Mucosa of stomach (tissue), 1 donor: ENCODE measurements at regions not wholly inside any gene's neighbourhood (a gene's known extent, or its start where the extent isn't known, plus 50 kb on each side); places are given as distances from the start of the nearest gene placed in this dataset.

Experiments used
- H3K27me3 ChIP-seq: one replicate; pipeline ENCODE4 v1.7.0; 2013; ENCODE audit warnings: mild to moderate bottlenecking, low read length; ENCODE audit not compliant: control insufficient read depth, insufficient read depth
- H3K36me3 ChIP-seq: one replicate; pipeline ENCODE4 v1.7.0; 2013; ENCODE audit warnings: low read length; ENCODE audit not compliant: control insufficient read depth, insufficient read depth
- H3K4me1 ChIP-seq: one replicate; pipeline ENCODE4 v1.7.0; 2013; ENCODE audit warnings: mild to moderate bottlenecking, low read length; ENCODE audit not compliant: control insufficient read depth, insufficient read depth
- H3K4me3 ChIP-seq: one replicate; pipeline ENCODE4 v1.7.0; 2013; ENCODE audit warnings: low read length
- H3K9ac ChIP-seq: one replicate; pipeline ENCODE4 v1.7.0; 2013; ENCODE audit warnings: mild to moderate bottlenecking, low read length, moderate library complexity
- H3K9me3 ChIP-seq: one replicate; pipeline ENCODE4 v1.7.0; 2013; ENCODE audit warnings: mild to moderate bottlenecking, low read length, moderate library complexity; ENCODE audit not compliant: control insufficient read depth
- donor health status: Pancreatic carcinoma.

GRCh38 chr13:108033800-108034707, 181.3 kb downstream of the LIG4 start:
- H3K9ac ChIP-seq = no peak overlapping the region
- peaks cover 17% of the 10 kb centered on the region for H3K4me1 ChIP-seq
- no peaks in the 10 kb centered on the region for H3K36me3 ChIP-seq
- H3K9me3 ChIP-seq = no peaks in the 10 kb centered on the region
- no peak overlapping the region for H3K4me3 ChIP-seq
- no peaks in the 10 kb centered on the region for H3K27me3 ChIP-seq

GRCh38 chr13:108031865-108032264, 183.5 kb downstream of the LIG4 start:
- H3K4me3 ChIP-seq = no peak overlapping the region
- H3K9me3 ChIP-seq = no peaks in the 10 kb centered on the region
- H3K36me3 ChIP-seq = no peaks in the 10 kb centered on the region
- no peaks in the 10 kb centered on the region for H3K27me3 ChIP-seq
- peaks cover 17% of the 10 kb centered on the region for H3K4me1 ChIP-seq
- no peak overlapping the region for H3K9ac ChIP-seq

GRCh38 chr13:108030769-108031168, 184.6 kb downstream of the LIG4 start:
- Histone ChIP-seq H3K36me3 (no peaks in the 10 kb centered on the region), H3K9ac (no peak overlapping the region)

GRCh38 chr13:108026680-108027410, 188.5 kb downstream of the LIG4 start:
- no peak overlapping the region for H3K9ac ChIP-seq
- H3K36me3 ChIP-seq = no peaks in the 10 kb centered on the region
- no peaks in the 10 kb centered on the region for H3K27me3 ChIP-seq
- H3K9me3 ChIP-seq = no peaks in the 10 kb centered on the region
- no peak overlapping the region for H3K4me3 ChIP-seq
- no peaks in the 10 kb centered on the region for H3K4me1 ChIP-seq

More at GRCh38 chr13:108030769-108031168, 184.6 kb downstream of the LIG4 start:
- Histone ChIP-seq H3K4me1 (peaks cover 17% of the 10 kb centered on the region), H3K9me3 (no peaks in the 10 kb centered on the region), H3K27me3 (no peaks in the 10 kb centered on the region), H3K4me3 (no peak overlapping the region)

- no peaks in the 10 kb centered on the region for H3K36me3 ChIP-seq
- H3K4me1 ChIP-seq = no peaks in the 10 kb centered on the region
- no peak overlapping the region for H3K9ac ChIP-seq
- no peaks in the 10 kb centered on the region for H3K27me3 ChIP-seq
- H3K4me3 ChIP-seq = no peak overlapping the region
- H3K9me3 ChIP-seq = no peaks in the 10 kb centered on the region
Measured at GRCh38 chr13:108020027-108020426, 195.3 kb downstream of the LIG4 start.

GRCh38 chr13:108018371-108018870, 196.9 kb downstream of the LIG4 start:
- H3K36me3 ChIP-seq = no peaks in the 10 kb centered on the region
- no peak overlapping the region for H3K4me3 ChIP-seq
- H3K27me3 ChIP-seq = no peaks in the 10 kb centered on the region
- no peaks in the 10 kb centered on the region for H3K9me3 ChIP-seq
- H3K4me1 ChIP-seq = no peaks in the 10 kb centered on the region
- no peak overlapping the region for H3K9ac ChIP-seq

- no peaks in the 10 kb centered on the region for H3K9me3 ChIP-seq
- H3K9ac ChIP-seq = no peak overlapping the region
- no peaks in the 10 kb centered on the region for H3K4me1 ChIP-seq
- no peaks in the 10 kb centered on the region for H3K27me3 ChIP-seq
- H3K4me3 ChIP-seq = no peak overlapping the region
- H3K36me3 ChIP-seq = no peaks in the 10 kb centered on the region
Measured at GRCh38 chr13:108006619-108007018, 208.7 kb downstream of the LIG4 start.

- H3K9ac ChIP-seq = no peak overlapping the region
- no peak overlapping the region for H3K4me3 ChIP-seq
- H3K36me3 ChIP-seq = no peaks in the 10 kb centered on the region
- no peaks in the 10 kb centered on the region for H3K4me1 ChIP-seq
- H3K27me3 ChIP-seq = no peaks in the 10 kb centered on the region
- no peaks in the 10 kb centered on the region for H3K9me3 ChIP-seq
Measured at GRCh38 chr13:108005231-108005630, 210.1 kb downstream of the LIG4 start.

GRCh38 chr13:108003626-108004025, 211.7 kb downstream of the LIG4 start:
- Histone ChIP-seq H3K4me1 (no peaks in the 10 kb centered on the region), H3K9me3 (no peaks in the 10 kb centered on the region), H3K36me3 (no peaks in the 10 kb centered on the region), H3K4me3 (no peak overlapping the region), H3K9ac (no peak overlapping the region), H3K27me3 (no peaks in the 10 kb centered on the region)

GRCh38 chr13:108000998-108001397, 214.3 kb downstream of the LIG4 start:
- no peak overlapping the region for H3K4me3 ChIP-seq
- no peaks in the 10 kb centered on the region for H3K4me1 ChIP-seq
- no peaks in the 10 kb centered on the region for H3K27me3 ChIP-seq
- H3K36me3 ChIP-seq = no peaks in the 10 kb centered on the region
- no peak overlapping the region for H3K9ac ChIP-seq
- no peaks in the 10 kb centered on the region for H3K9me3 ChIP-seq

- Histone ChIP-seq H3K4me1 (no peaks in the 10 kb centered on the region), H3K4me3 (no peak overlapping the region), H3K9me3 (no peaks in the 10 kb centered on the region), H3K9ac (no peak overlapping the region), H3K27me3 (no peaks in the 10 kb centered on the region), H3K36me3 (no peaks in the 10 kb centered on the region)
Measured at GRCh38 chr13:107999751-108000150, 215.6 kb downstream of the LIG4 start.

GRCh38 chr13:107994137-107994536, 221.2 kb downstream of the LIG4 start:
- H3K27me3 ChIP-seq = no peaks in the 10 kb centered on the region
- H3K36me3 ChIP-seq = no peaks in the 10 kb centered on the region
- no peak overlapping the region for H3K9ac ChIP-seq
- no peaks in the 10 kb centered on the region for H3K4me1 ChIP-seq
- H3K9me3 ChIP-seq = no peaks in the 10 kb centered on the region
- no peak overlapping the region for H3K4me3 ChIP-seq
